Uterus (tissue), 2 donors: ENCODE measurements at regions not wholly inside any gene's neighbourhood (a gene's known extent, or its start where the extent isn't known, plus 50 kb on each side); places are given as distances from the start of the nearest gene placed in this dataset.

Source experiments
- POLR2A ChIP-seq, 2 donors: fragments of 450-650 bp; IDR thresholded peaks; one replicate each; pipeline ENCODE4 v1.6.1; 2016; ENCODE audit warnings: antibody characterized with exemption in 2 of 2, mild to moderate bottlenecking in 1 of 2, moderate library complexity in 1 of 2
- TF ChIP-seq, protein P1 (sequence below), 4 experiments: fragments of 200-600 bp in 2 of 4; fragments of 450-650 bp in 2 of 4; sonication (generic) in 2 of 4; IDR thresholded peaks; one replicate each; pipeline ENCODE4 v1.5.1; 2016 to 2019; ENCODE audit warnings: antibody characterized with exemption in 4 of 4, mild to moderate bottlenecking in 2 of 4, moderate library complexity in 1 of 4

- TF ChIP-seq POLR2A (IDR thresholded peaks at IDR 0.05), result no peak
- TF ChIP-seq, protein P1, sequence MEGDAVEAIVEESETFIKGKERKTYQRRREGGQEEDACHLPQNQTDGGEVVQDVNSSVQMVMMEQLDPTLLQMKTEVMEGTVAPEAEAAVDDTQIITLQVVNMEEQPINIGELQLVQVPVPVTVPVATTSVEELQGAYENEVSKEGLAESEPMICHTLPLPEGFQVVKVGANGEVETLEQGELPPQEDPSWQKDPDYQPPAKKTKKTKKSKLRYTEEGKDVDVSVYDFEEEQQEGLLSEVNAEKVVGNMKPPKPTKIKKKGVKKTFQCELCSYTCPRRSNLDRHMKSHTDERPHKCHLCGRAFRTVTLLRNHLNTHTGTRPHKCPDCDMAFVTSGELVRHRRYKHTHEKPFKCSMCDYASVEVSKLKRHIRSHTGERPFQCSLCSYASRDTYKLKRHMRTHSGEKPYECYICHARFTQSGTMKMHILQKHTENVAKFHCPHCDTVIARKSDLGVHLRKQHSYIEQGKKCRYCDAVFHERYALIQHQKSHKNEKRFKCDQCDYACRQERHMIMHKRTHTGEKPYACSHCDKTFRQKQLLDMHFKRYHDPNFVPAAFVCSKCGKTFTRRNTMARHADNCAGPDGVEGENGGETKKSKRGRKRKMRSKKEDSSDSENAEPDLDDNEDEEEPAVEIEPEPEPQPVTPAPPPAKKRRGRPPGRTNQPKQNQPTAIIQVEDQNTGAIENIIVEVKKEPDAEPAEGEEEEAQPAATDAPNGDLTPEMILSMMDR (IDR thresholded peaks at IDR 0.05), result no peak
These were observed 90.5 kb upstream of the IRX6 start for GRCh38 chr16:55233464-55233863.
